Stomach smooth muscle (tissue), 2 donors: ENCODE measurements at regions not wholly inside any gene's neighbourhood (a gene's known extent, or its start where the extent isn't known, plus 50 kb on each side); places are given as distances from the start of the nearest gene placed in this dataset.
"Not testable (repeated sequence)": the region's sequence is repeated elsewhere in the genome, so short reads cannot be mapped to it uniquely, and the experiment has no call there.

ENCODE experiments used
- H3K27ac ChIP-seq: one replicate; pipeline ENCODE4 v1.7.0; 2013; ENCODE audit warnings: mild to moderate bottlenecking, low read length, inconsistent platforms
- H3K27me3 ChIP-seq, 2 donors: one replicate each; pipeline ENCODE4 v1.7.0; 2013; ENCODE audit warnings: low read length in 2 of 2; ENCODE audit not compliant: insufficient read depth in 2 of 2, control insufficient read depth in 1 of 2
- H3K36me3 ChIP-seq, 2 donors: one replicate each; pipeline ENCODE4 v1.7.0; 2013; ENCODE audit warnings: low read length in 2 of 2; ENCODE audit not compliant: control insufficient read depth in 2 of 2, insufficient read depth in 2 of 2
- H3K4me1 ChIP-seq: one replicate; pipeline ENCODE4 v1.7.0; 2013; ENCODE audit warnings: low read length; ENCODE audit not compliant: control insufficient read depth, insufficient read depth
- H3K4me3 ChIP-seq, 2 donors: one replicate each; pipeline ENCODE4 v1.7.0; 2013; ENCODE audit warnings: low read length in 2 of 2
- H3K9ac ChIP-seq, 2 donors: one replicate each; pipeline ENCODE4 v1.7.0; 2013; ENCODE audit warnings: low read length in 2 of 2, mild to moderate bottlenecking in 1 of 2
- H3K9me3 ChIP-seq, 2 donors: one replicate each; pipeline ENCODE4 v1.7.0; 2013; ENCODE audit warnings: low read length in 2 of 2; ENCODE audit not compliant: control insufficient read depth in 2 of 2
- donor health status: healthy.
- donor health status: Pancreatic carcinoma.

- Histone ChIP-seq H3K27me3 (no peaks in the 10 kb centered on the region), H3K9ac (no peak overlapping the region), H3K4me3 (no peak overlapping the region), H3K27ac (no peak overlapping the region), H3K9me3 (peaks cover 0 to 4% of the 10 kb centered on the region in 2 donors), H3K36me3 (no peaks in the 10 kb centered on the region), H3K4me1 (no peaks in the 10 kb centered on the region)
Observed at GRCh38 chr5:37938861-37939260, 99.0 kb upstream of the GDNF start.

GRCh38 chr5:37938076-37938852, 98.4 kb upstream of the GDNF start:
- peaks cover 0 to 4% of the 10 kb centered on the region in 2 donors for H3K9me3 ChIP-seq
- H3K27ac ChIP-seq: no peak overlapping the region
- H3K27me3 ChIP-seq: no peaks in the 10 kb centered on the region
- no peaks in the 10 kb centered on the region for H3K4me1 ChIP-seq
- no peak overlapping the region for H3K4me3 ChIP-seq
- no peaks in the 10 kb centered on the region for H3K36me3 ChIP-seq
- H3K9ac ChIP-seq: no peak overlapping the region

- Histone ChIP-seq H3K27me3 (no peaks in the 10 kb centered on the region), H3K4me1 (no peaks in the 10 kb centered on the region), H3K9ac (no peak overlapping the region), H3K36me3 (no peaks in the 10 kb centered on the region), H3K4me3 (no peak overlapping the region), H3K27ac (no peak overlapping the region), H3K9me3 (peaks cover 0 to 4% of the 10 kb centered on the region in 2 donors)
Observed at GRCh38 chr5:37936091-37936490, 96.2 kb upstream of the GDNF start.

- no peak overlapping the region for H3K27ac ChIP-seq
- peaks cover 0 to 4% of the 10 kb centered on the region in 2 donors for H3K9me3 ChIP-seq
- H3K36me3 ChIP-seq: no peaks in the 10 kb centered on the region
- no peak overlapping the region for H3K9ac ChIP-seq
- no peaks in the 10 kb centered on the region for H3K4me1 ChIP-seq
- H3K27me3 ChIP-seq: no peaks in the 10 kb centered on the region
- H3K4me3 ChIP-seq: no peak overlapping the region
Observed at GRCh38 chr5:37933576-37933975, 93.7 kb upstream of the GDNF start.

GRCh38 chr5:37932450-37932849, 92.6 kb upstream of the GDNF start:
- Histone ChIP-seq H3K4me3 (no peak overlapping the region), H3K27me3 (no peaks in the 10 kb centered on the region), H3K9ac (no peak overlapping the region), H3K36me3 (no peaks in the 10 kb centered on the region), H3K4me1 (no peaks in the 10 kb centered on the region), H3K9me3 (peaks cover 0 to 4% of the 10 kb centered on the region in 2 donors), H3K27ac (no peak overlapping the region)

- H3K4me3 ChIP-seq: no peak overlapping the region
- peaks cover 0 to 2% of the 10 kb centered on the region in 2 donors for H3K27me3 ChIP-seq
- H3K36me3 ChIP-seq: no peaks in the 10 kb centered on the region
- H3K27ac ChIP-seq: no peak overlapping the region
- H3K9me3 ChIP-seq: peaks cover 0 to 1% of the 10 kb centered on the region in 2 donors
- H3K9ac ChIP-seq: no peak overlapping the region
- H3K4me1 ChIP-seq: no peaks in the 10 kb centered on the region
Observed at GRCh38 chr5:37931541-37931940, 91.7 kb upstream of the GDNF start.

- Histone ChIP-seq H3K4me3 (no peak overlapping the region), H3K27ac (no peak overlapping the region), H3K9me3 (no peaks in the 10 kb centered on the region), H3K27me3 (peaks cover 0 to 2% of the 10 kb centered on the region in 2 donors), H3K4me1 (no peaks in the 10 kb centered on the region), H3K36me3 (no peaks in the 10 kb centered on the region), H3K9ac (no peak overlapping the region)
Observed at GRCh38 chr5:37930350-37930749, 90.5 kb upstream of the GDNF start.

- H3K27ac ChIP-seq: no peak overlapping the region
- H3K9me3 ChIP-seq: no peaks in the 10 kb centered on the region
- H3K9ac ChIP-seq: no peak overlapping the region
Observed at GRCh38 chr5:37929791-37930190, 90.0 kb upstream of the GDNF start.

GRCh38 chr5:37927753-37928152, 87.9 kb upstream of the GDNF start:
- not testable (repeated sequence) for H3K4me1 ChIP-seq, H3K9ac ChIP-seq, H3K9me3 ChIP-seq, H3K36me3 ChIP-seq, H3K27ac ChIP-seq, H3K4me3 ChIP-seq, H3K27me3 ChIP-seq

More at GRCh38 chr5:37929791-37930190, 90.0 kb upstream of the GDNF start:
- Histone ChIP-seq H3K4me1 (no peaks in the 10 kb centered on the region), H3K27me3 (peaks cover 0 to 2% of the 10 kb centered on the region in 2 donors), H3K4me3 (no peak overlapping the region), H3K36me3 (no peaks in the 10 kb centered on the region)

GRCh38 chr5:37926732-37927131, 86.9 kb upstream of the GDNF start:
- H3K9ac ChIP-seq: no peak overlapping the region
- peaks cover 0 to 2% of the 10 kb centered on the region in 2 donors for H3K27me3 ChIP-seq
- H3K4me3 ChIP-seq: no peak overlapping the region
- no peak overlapping the region for H3K27ac ChIP-seq
- no peaks in the 10 kb centered on the region for H3K9me3 ChIP-seq
- no peaks in the 10 kb centered on the region for H3K36me3 ChIP-seq
- no peaks in the 10 kb centered on the region for H3K4me1 ChIP-seq

- Histone ChIP-seq H3K4me3 (no peak overlapping the region), H3K9me3 (no peaks in the 10 kb centered on the region), H3K27ac (no peak overlapping the region), H3K27me3 (no peaks in the 10 kb centered on the region), H3K9ac (no peak overlapping the region), H3K36me3 (no peaks in the 10 kb centered on the region), H3K4me1 (no peaks in the 10 kb centered on the region)
Observed at GRCh38 chr5:37921452-37921851, 81.6 kb upstream of the GDNF start.
